HEK293 (cell line): ENCODE measurements at regions not wholly inside any gene's neighbourhood (a gene's known extent, or its start where the extent isn't known, plus 50 kb on each side); places are given as distances from the start of the nearest gene placed in this dataset.

Experiments used
- KLF7 ChIP-seq: fragments of 450-650 bp; formaldehyde crosslinking; IDR thresholded peaks from 2 replicates; pipeline ENCODE4 v1.5.1; 2016; ENCODE audit warnings: missing biosample characterization, missing genetic modification characterization, borderline replicate concordance
- MYNN ChIP-seq: fragments of 450-650 bp; formaldehyde crosslinking; IDR thresholded peaks from 2 replicates; pipeline ENCODE4 v1.5.1; 2016; ENCODE audit warnings: missing biosample characterization, missing genetic modification characterization, borderline replicate concordance
- TRIM28 ChIP-seq: IDR thresholded peaks from 2 replicates; pipeline ENCODE4 v1.6.1; 2011; ENCODE audit warnings: low read length, control low read depth, borderline replicate concordance
- ZNF202 ChIP-seq: fragments of 450-650 bp; formaldehyde crosslinking; IDR thresholded peaks from 2 replicates; pipeline ENCODE4 v1.5.1; 2016; ENCODE audit warnings: missing biosample characterization, missing genetic modification characterization, borderline replicate concordance
- TF ChIP-seq, protein P1 (sequence below): fragments of 450-650 bp; formaldehyde crosslinking; optimal IDR thresholded peaks from 2 replicates; pipeline ENCODE3; 2016; ENCODE audit warnings: missing biosample characterization, mild to moderate bottlenecking, missing genetic modification characterization
- TF ChIP-seq, protein P2 (sequence below): fragments of 450-650 bp; IDR thresholded peaks from 2 replicates; pipeline ENCODE4 v1.5.1; 2018; ENCODE audit warnings: missing biosample characterization, missing genetic modification characterization
- TF ChIP-seq, protein P3 (sequence below): fragments of 450-650 bp; formaldehyde crosslinking; IDR thresholded peaks from 2 replicates; pipeline ENCODE4 v1.5.1; 2016; ENCODE audit warnings: missing biosample characterization, missing genetic modification characterization

DNA sequence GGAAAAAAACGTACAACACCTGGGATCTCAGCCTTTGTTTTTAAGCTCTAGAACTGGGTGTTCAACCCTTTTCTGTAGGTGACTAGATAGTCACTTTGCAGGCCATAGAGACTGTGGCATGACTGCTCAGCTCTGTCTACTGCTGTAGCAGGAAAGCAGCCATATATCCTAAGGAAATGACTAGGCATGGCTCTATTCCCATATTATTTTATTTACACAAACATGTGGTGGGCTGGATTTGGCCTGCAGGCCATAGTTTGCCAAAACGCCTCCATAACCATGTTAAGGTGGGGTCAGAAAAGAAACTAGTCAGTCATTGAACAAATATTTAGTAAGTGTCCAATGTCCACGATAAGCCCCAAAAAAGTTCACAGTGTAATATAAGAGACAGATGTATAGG is 452.5 kb downstream of the MCTP2 start:
- TF ChIP-seq TRIM28, result no peak
- TF ChIP-seq MYNN (tag by site-specific recombination), result no peak
- no peak for TF ChIP-seq KLF7 (tag by site-specific recombination)
- TF ChIP-seq ZNF202 (tag by site-specific recombination), result no peak
- TF ChIP-seq, protein P1, sequence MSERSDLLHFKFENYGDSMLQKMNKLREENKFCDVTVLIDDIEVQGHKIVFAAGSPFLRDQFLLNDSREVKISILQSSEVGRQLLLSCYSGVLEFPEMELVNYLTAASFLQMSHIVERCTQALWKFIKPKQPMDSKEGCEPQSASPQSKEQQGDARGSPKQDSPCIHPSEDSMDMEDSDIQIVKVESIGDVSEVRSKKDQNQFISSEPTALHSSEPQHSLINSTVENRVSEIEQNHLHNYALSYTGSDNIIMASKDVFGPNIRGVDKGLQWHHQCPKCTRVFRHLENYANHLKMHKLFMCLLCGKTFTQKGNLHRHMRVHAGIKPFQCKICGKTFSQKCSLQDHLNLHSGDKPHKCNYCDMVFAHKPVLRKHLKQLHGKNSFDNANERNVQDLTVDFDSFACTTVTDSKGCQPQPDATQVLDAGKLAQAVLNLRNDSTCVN, result no peak
- TF ChIP-seq, protein P2, sequence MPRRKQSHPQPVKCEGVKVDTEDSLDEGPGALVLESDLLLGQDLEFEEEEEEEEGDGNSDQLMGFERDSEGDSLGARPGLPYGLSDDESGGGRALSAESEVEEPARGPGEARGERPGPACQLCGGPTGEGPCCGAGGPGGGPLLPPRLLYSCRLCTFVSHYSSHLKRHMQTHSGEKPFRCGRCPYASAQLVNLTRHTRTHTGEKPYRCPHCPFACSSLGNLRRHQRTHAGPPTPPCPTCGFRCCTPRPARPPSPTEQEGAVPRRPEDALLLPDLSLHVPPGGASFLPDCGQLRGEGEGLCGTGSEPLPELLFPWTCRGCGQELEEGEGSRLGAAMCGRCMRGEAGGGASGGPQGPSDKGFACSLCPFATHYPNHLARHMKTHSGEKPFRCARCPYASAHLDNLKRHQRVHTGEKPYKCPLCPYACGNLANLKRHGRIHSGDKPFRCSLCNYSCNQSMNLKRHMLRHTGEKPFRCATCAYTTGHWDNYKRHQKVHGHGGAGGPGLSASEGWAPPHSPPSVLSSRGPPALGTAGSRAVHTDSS (tag by site-specific recombination), result no peak
- TF ChIP-seq, protein P3, sequence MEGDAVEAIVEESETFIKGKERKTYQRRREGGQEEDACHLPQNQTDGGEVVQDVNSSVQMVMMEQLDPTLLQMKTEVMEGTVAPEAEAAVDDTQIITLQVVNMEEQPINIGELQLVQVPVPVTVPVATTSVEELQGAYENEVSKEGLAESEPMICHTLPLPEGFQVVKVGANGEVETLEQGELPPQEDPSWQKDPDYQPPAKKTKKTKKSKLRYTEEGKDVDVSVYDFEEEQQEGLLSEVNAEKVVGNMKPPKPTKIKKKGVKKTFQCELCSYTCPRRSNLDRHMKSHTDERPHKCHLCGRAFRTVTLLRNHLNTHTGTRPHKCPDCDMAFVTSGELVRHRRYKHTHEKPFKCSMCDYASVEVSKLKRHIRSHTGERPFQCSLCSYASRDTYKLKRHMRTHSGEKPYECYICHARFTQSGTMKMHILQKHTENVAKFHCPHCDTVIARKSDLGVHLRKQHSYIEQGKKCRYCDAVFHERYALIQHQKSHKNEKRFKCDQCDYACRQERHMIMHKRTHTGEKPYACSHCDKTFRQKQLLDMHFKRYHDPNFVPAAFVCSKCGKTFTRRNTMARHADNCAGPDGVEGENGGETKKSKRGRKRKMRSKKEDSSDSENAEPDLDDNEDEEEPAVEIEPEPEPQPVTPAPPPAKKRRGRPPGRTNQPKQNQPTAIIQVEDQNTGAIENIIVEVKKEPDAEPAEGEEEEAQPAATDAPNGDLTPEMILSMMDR, result no peak
